HG02798 (cell line): ENCODE measurements at regions not wholly inside any gene's neighbourhood (a gene's known extent, or its start where the extent isn't known, plus 50 kb on each side); places are given as distances from the start of the nearest gene placed in this dataset.

ENCODE experiments used
- ATAC-seq: cut with Tn5 transposase; IDR thresholded peaks from one replicate; pipeline ENCODE4 v1.9.1; 2021; ENCODE audit warnings: mild to moderate bottlenecking; ENCODE audit not compliant: unreplicated experiment, poor library complexity

- no peak for ATAC-seq
These were observed 118.9 kb upstream of the NT5C1B start for GRCh38 chr2:18708203-18708715.

DNA sequence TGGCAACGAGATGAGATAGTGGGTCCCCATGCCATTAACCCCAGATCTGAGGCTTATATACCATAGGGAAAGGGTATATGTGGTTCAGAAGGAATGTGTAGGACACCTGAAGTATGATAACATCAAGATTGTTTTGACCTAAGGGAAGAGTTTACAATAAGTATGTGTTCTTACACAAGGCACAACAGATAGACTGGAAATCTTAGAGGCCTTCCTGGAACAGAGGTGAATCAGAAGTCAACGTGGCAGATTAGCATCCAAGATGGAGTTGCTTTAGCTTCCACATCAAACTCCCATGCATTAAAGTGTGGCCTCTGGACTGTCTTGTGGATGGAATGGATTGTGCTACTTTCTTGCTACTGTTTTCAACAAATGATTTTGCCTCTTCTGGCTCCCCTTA is 116.6 kb upstream of the NT5C1B start:
- no peak for ATAC-seq

- no peak for ATAC-seq
These were observed 114.9 kb upstream of the NT5C1B start for GRCh38 chr2:18704276-18704675.

- no peak for ATAC-seq
These were observed 114.2 kb upstream of the NT5C1B start for GRCh38 chr2:18703555-18703954.

- ATAC-seq, result no peak
These were observed 112.6 kb upstream of the NT5C1B start for GRCh38 chr2:18701981-18702380.

DNA sequence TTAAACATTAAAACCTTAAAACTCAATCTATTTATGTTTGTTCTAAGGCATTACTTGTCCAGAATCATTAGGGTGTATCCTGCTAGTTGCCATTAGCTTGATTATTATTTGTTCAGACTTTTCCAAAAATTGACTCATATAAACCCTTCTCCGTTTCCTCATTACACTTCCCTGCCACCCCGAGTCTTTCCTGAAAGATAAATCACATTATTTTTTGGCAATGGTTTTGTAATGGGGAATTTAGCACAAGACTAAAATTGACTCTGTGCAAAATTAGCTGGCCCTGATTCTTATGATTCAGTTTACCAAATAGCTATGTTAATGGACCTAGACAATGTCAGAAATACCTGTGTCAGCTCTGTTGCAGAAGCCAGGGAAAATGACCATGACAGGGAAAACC is 112.2 kb upstream of the NT5C1B start:
- no peak for ATAC-seq

DNA sequence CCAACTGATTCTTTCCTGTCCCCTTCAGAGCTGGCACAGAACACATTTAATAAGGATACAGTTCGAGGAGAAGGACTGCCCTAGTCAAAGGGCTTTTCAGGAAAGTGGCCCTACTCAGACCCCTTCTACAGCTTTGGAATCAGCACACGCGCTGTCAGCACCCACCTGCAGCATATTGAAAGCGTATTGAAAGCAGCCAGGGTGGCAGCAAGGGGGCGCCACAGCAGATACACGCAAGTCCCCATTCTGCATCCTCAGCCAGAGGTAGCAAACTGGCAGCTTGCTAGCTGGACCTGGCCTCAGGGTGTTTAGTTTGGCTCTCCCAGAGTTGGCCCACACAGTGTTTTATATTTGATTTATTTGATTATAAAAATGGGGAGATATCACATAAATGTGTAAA is 101.0 kb upstream of the NT5C1B start:
- ATAC-seq, result no peak

GRCh38 chr2:18684206-18685038 is 95.1 kb upstream of the NT5C1B start:
- no peak for ATAC-seq

DNA sequence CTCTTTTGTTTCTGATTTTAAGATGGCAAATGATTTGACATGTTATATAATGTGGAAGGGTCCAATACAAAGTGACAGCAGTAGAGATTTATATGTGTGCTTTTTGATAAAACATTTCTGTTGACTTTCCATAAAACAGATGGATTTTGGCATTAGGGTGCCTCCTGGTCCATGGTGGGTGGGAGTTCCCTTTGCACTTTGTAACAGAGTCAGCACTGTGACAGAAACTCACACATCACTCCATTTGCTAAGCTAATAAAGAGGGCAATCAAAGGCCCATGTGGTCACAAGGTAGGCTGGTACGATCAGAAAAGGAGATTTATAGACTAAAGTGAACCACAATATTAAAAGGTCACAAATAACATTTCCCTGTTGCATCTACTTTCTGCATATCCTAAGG is 93.3 kb upstream of the NT5C1B start:
- no peak for ATAC-seq

GRCh38 chr2:18677280-18677679 is 87.9 kb upstream of the NT5C1B start:
- no peak for ATAC-seq

DNA sequence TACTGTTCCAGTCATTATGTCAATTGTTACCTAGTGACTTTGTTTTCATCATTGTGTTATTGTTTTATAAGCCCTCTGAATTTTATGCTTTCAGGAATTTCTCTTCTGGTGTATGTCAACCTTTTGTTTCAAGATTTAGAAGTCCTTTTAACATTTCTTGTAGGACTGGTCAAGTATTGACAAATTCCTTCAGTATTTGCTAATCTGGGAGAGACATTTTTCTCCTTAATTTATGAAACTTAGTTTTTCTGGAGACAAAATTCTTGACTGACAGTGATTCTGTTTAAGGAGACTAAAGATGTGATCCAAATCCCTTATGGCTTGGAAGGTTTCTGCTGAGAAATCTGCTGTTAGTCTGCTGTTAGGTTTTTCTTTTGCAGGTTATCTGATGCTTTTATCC is 84.9 kb upstream of the NT5C1B start:
- ATAC-seq, result no peak

DNA sequence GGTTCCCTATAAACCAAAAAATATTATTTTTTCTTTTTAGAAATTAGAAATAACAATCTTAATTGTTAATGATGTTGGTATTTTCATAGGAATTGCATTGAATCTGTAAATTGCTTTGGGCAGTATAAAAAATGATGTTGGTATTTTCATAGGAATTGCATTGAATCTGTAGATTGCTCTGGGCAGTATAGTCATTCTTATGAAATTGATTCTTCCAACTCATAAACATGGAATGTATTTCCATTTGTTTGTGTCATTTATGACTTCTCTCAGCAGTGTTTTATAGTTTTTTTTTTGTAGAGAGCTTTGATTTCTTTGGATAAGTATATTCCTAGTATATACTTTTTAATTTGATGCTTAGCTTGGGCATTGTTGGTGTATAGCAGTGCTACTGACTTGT is 82.0 kb upstream of the NT5C1B start:
- ATAC-seq, result no peak

DNA sequence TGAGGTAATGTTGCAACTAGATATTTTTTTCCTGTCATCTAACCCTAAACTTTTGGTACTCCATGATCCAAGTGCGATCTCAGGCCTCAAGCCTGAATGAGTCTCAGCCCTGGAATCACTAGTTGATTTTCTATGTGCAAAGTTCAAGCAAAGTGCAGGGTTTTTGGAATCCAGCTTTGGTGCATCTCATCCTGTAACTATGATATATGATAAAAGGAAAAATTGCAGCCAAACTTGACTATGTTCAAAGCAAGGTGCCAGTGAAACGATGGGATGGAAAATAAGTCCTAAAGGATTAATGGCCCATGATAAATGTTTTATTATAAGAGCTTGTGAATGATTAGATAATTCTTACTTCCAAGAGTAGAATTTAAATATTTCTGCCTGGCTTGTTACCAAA is 78.9 kb upstream of the NT5C1B start:
- ATAC-seq, result no peak

DNA sequence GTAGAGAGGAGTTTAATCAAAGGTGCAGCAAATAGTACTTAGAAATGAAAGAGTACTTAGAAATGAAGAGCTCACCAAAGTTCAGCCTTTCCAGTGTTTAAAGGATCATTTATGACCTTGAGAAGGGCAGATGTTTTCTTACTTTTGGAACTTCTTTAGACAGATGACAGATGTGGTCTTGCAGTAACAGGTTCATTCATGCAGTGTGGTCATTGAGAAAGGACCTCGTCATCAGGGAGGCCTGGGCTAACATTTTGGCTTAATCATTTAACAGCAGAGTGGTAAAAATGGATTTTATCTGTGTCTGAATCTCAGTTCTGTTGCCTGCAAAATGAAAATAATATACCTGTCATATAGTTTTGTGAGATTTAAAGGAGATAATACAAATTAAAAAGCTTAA is 75.1 kb upstream of the NT5C1B start:
- no peak for ATAC-seq

DNA sequence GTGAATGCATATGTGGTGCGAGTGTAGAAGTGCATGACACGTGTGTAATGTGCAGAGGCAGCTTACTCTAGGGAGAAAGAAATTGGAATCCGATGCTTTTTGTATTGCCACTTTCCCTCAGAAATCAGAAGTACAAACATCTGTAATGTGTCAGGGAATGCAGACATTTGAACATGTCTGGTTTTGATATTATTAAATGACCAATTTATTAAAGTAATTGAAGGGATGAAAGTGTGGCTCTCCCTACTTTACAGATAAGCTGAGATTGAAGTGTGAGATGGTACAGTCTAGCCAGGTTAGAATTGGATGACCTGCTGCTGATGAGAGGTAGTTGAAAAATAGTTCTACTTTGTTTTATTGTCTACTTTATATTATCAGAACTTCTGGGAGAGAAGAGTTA is 74.5 kb upstream of the NT5C1B start:
- ATAC-seq, result no peak

- no peak for ATAC-seq
These were observed 73.3 kb upstream of the NT5C1B start for GRCh38 chr2:18662689-18663088.

- ATAC-seq, result no peak
These were observed 70.5 kb upstream of the NT5C1B start for GRCh38 chr2:18659915-18660314.

GRCh38 chr2:18656048-18656447 is 66.7 kb upstream of the NT5C1B start:
- ATAC-seq, result no peak

- no peak for ATAC-seq
These were observed 62.7 kb upstream of the NT5C1B start for GRCh38 chr2:18651842-18652774.

- no peak for ATAC-seq
These were observed 60.9 kb upstream of the NT5C1B start for GRCh38 chr2:18650221-18650620.

GRCh38 chr2:18649502-18650135 is 60.2 kb upstream of the NT5C1B start:
- ATAC-seq, result no peak
